GM21529 (cell line): ENCODE measurements at regions not wholly inside any gene's neighbourhood (a gene's known extent, or its start where the extent isn't known, plus 50 kb on each side); places are given as distances from the start of the nearest gene placed in this dataset.
"Not testable (repeated sequence)": the region's sequence is repeated elsewhere in the genome, so short reads cannot be mapped to it uniquely, and the experiment has no call there.

ENCODE experiments used
- ATAC-seq: cut with Tn5 transposase; IDR thresholded peaks from one replicate; pipeline ENCODE4 v1.9.1; 2021; ENCODE audit not compliant: unreplicated experiment

GRCh38 chr13:84132491-84132890, 250.2 kb upstream of the SLITRK1 start:
- no peak for ATAC-seq

GRCh38 chr13:84131249-84131648, 249.0 kb upstream of the SLITRK1 start:
- ATAC-seq: no peak

GRCh38 chr13:84130495-84131114, 248.3 kb upstream of the SLITRK1 start:
- no peak for ATAC-seq

GRCh38 chr13:84129966-84130365, 247.7 kb upstream of the SLITRK1 start:
- no peak for ATAC-seq

- ATAC-seq: no peak
Measured at GRCh38 chr13:84127597-84128128, 245.4 kb upstream of the SLITRK1 start.

GRCh38 chr13:84126671-84127171, 244.4 kb upstream of the SLITRK1 start:
- ATAC-seq: no peak

GRCh38 chr13:84121456-84121855, 239.2 kb upstream of the SLITRK1 start:
- ATAC-seq: no peak

GRCh38 chr13:84118839-84119409, 236.7 kb upstream of the SLITRK1 start:
- no peak for ATAC-seq

GRCh38 chr13:84098273-84098672, 216.0 kb upstream of the SLITRK1 start:
- no peak for ATAC-seq

- ATAC-seq: no peak
Measured at GRCh38 chr13:84097148-84097547, 214.9 kb upstream of the SLITRK1 start.

- ATAC-seq: no peak
Measured at GRCh38 chr13:84096216-84096615, 213.9 kb upstream of the SLITRK1 start.

GRCh38 chr13:84088996-84089395, 206.7 kb upstream of the SLITRK1 start:
- no peak for ATAC-seq

GRCh38 chr13:84086847-84087162, 204.5 kb upstream of the SLITRK1 start:
- no peak for ATAC-seq

GRCh38 chr13:84086098-84086846, 204.0 kb upstream of the SLITRK1 start:
- ATAC-seq: not testable (repeated sequence)

GRCh38 chr13:84082462-84082861, 200.2 kb upstream of the SLITRK1 start:
- no peak for ATAC-seq

GRCh38 chr13:84080748-84081530, 198.7 kb upstream of the SLITRK1 start:
- no peak for ATAC-seq

GRCh38 chr13:84077271-84077670, 195.0 kb upstream of the SLITRK1 start:
- ATAC-seq: no peak

GRCh38 chr13:84076280-84076679, 194.0 kb upstream of the SLITRK1 start:
- no peak for ATAC-seq

GRCh38 chr13:84050536-84050935, 168.3 kb upstream of the SLITRK1 start:
- ATAC-seq: no peak

GRCh38 chr13:84049443-84050219, 167.4 kb upstream of the SLITRK1 start:
- no peak for ATAC-seq
